CD4-positive, alpha-beta T cell treated with Interleukin-17A for 1 hour (primary cell): ENCODE measurements at regions not wholly inside any gene's neighbourhood (a gene's known extent, or its start where the extent isn't known, plus 50 kb on each side); places are given as distances from the start of the nearest gene placed in this dataset.

ENCODE experiments used
- DNase-seq: peaks from one replicate; pipeline ENCODE4 v3.0.0-alpha.2; 2020

DNA sequence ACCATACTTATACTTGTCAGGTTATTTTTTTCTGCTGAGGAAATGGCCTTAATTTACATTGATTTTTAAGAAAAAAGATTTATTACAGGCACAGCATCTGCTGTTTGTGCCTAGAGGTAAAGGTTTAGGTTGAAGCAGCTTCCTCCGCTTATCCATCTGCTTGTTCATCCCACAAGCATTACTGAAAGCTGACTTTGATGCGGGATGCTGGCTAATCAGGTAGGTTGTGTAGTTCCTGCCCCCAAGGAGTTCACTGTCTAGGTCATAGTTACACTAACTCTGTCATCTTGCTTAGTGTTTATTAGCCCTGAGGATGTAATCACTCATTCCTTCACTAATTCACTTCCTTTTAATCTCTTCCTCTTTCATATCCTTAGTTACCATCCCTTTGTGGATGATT lies 377.7 kb upstream of the KAZN start:
- DNase-seq, result no peak

GRCh38 chr1:14222086-14222485 lies 376.4 kb upstream of the KAZN start:
- no peak for DNase-seq

- DNase-seq, result no peak
These were observed 369.8 kb upstream of the KAZN start for GRCh38 chr1:14228677-14229076.

- DNase-seq, result no peak
These were observed 365.0 kb upstream of the KAZN start for GRCh38 chr1:14233510-14233909.

- DNase-seq, result no peak
These were observed 362.4 kb upstream of the KAZN start for GRCh38 chr1:14236097-14236496.

GRCh38 chr1:14238472-14239307 lies 359.8 kb upstream of the KAZN start:
- no peak for DNase-seq

DNA sequence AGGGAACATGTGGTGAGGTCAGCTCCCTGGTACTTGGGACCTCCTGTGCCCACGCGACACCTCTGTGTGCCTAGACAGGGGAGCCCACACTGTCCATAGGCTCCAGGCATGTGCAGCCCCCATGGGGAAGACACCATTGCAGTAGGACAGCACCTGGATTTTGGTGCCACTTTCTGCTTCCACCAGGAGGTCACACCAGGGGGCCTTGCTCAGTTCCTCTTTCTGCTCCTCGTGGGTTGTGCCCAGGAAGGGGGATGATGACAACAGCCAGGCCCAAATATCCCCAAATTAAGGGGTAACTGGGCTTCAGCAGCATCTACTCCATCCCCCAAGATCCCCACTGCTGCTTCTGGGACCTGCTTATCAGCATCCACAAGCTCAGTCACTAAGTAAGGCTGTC lies 358.2 kb upstream of the KAZN start:
- DNase-seq, result no peak

- DNase-seq, result no peak
These were observed 356.4 kb upstream of the KAZN start for GRCh38 chr1:14242123-14242522.

DNA sequence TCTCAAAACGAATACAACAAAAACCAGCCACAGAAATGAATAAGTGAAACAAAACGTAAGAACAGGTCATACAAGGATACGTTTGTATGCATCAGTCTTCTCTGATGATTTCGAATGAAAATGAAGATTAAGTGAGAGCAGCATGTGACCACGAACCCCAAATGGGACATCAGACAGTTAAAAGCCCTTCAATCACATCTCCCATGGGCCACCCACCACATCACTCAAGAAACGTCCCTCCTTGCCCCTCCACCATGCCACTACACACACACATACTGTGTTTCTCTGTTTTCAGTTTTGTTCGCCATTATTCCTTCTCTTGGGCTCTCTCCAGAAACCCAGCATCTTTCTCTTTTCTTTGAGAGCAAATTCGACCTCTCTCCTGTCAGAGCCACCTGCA lies 355.6 kb upstream of the KAZN start:
- no peak for DNase-seq

DNA sequence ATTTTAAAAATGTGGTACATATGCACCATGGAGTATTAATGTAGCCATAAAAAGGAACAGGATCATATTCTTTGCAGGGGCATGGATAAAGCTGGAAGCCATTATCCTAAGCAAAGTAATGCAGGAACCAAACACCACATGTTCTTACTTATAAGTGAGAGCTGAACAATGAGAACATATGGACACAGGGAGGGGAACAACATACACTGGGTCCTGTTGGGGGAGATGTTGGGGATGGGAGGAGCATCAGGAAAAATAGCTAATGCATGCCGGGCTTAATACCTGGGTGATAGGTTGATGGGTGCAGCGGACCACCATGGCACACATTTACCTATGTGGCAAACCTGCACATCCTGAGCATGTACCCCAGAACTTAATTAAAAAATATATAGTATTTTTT lies 352.5 kb upstream of the KAZN start:
- DNase-seq, result no peak

- DNase-seq, result no peak
These were observed 352.0 kb upstream of the KAZN start for GRCh38 chr1:14246471-14246870.

DNA sequence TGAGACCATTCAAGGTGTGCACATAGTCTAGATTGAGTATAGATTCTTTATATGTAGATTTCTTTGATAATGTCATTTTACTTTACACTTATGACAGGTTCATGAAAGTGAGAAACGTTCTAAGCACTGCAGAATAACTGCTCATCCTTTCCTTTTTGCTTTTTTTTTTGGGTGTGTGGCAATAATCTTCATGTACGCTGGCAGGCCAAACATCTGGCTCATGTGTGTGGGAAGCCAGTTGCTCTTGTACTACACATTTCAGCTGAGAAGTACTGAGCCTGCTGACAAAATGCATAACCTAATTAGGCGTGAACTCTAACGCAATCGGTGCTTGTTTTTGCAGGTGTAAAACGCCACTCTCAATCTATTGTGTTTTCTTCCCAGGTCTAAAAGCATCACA lies 350.8 kb upstream of the KAZN start:
- no peak for DNase-seq

GRCh38 chr1:14251871-14252270 lies 346.6 kb upstream of the KAZN start:
- DNase-seq, result no peak

GRCh38 chr1:14253676-14254075 lies 344.8 kb upstream of the KAZN start:
- DNase-seq, result no peak

GRCh38 chr1:14254251-14254650 lies 344.2 kb upstream of the KAZN start:
- no peak for DNase-seq

DNA sequence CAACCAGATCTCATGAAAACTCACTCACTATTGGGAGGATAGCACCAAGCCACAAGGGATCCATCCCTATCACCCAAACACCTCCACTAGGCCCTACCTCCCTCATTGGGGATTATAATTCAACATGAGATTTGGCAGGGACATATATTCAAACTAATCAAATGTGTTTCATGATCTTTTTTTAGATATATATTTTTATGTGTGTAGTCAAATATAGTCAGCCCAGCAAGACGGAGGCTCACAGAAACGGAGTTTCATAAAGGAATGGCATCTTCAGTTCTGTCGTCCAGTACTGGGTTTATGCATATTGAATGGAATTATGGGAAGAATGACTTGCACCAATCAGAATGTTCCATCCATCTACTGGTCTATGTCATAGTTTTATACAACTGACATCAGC lies 343.3 kb upstream of the KAZN start:
- no peak for DNase-seq

DNA sequence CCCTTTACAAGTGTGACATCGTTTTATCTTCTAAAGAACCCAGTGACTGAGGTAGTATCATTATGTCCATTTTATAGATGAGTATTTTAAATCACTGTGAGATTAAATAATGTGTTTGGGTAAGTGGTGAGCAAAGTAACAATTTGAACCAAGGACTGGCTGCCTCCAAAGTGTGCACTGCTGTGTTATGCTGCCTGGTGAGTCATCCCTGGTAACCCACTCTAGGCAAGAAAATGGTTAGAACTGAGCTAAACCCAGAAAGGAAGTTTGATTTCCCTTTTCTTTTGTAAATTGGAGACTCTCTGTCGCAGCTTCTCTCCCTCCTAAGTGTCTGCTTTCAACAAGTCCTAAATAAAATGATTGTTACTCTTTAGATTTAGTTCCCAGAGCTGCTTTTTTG lies 342.8 kb upstream of the KAZN start:
- no peak for DNase-seq

GRCh38 chr1:14259191-14259757 lies 339.2 kb upstream of the KAZN start:
- DNase-seq, result no peak

- DNase-seq, result no peak
These were observed 338.0 kb upstream of the KAZN start for GRCh38 chr1:14260480-14260879.

DNA sequence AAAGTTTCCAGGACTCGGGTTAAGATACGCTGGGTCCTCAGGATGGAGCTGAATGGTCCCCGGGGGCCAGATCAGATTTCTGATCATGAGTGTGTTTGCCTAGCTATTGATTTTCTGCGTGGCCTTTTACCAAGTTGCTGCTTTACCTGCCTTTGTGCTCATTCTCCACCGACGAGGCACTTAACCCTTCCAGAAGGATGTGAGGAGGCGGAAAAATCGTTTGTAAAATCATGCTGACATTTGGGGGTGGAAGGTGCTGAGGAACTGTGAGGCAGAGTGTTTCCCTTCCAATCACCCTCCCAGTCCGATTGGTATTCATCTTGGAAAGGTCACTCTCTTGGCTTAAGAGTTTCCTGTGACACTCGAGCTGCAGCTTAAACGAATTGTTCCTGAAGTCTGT lies 337.1 kb upstream of the KAZN start:
- DNase-seq, result no peak

GRCh38 chr1:14262637-14263036 lies 335.8 kb upstream of the KAZN start:
- no peak for DNase-seq

DNA sequence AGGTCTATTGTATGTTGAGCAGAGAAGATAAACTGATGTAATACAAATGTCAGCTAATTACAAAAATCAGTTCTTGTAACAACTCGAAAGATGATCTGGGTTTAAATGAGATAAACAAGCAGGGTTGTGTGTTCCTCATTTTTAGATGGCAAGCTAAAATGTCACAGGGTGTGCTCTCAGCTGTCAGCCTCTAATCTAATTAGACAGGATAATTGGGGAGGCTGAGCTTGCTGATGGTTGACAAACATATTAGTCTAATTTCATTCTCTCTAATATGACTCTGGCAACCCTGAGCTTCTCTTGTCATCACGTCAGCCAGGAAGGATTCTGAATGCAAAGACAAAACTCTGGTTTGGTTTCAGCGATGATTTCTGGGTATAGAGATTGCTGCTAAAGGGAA lies 335.3 kb upstream of the KAZN start:
- DNase-seq, result no peak

- no peak for DNase-seq
These were observed 334.8 kb upstream of the KAZN start for GRCh38 chr1:14263671-14264070.

DNA sequence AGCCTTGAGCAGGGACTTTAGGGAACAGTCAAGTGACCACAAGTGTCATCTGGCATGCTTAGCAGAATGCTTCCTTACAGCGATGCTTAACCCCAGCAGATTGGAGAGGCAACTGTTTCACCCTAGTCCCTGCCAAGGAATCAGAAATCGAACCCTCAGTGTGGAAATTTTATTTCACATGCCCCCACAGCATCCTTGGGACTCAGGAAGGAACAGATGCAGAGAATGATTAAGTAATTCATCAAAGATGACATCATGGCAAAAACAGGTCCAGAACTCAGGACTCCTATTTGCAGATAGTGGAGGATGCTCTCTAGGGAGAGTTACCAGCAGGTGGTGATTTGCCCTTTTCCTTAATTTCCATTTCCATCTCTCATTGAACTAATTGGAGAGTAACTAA lies 333.0 kb upstream of the KAZN start:
- no peak for DNase-seq

DNA sequence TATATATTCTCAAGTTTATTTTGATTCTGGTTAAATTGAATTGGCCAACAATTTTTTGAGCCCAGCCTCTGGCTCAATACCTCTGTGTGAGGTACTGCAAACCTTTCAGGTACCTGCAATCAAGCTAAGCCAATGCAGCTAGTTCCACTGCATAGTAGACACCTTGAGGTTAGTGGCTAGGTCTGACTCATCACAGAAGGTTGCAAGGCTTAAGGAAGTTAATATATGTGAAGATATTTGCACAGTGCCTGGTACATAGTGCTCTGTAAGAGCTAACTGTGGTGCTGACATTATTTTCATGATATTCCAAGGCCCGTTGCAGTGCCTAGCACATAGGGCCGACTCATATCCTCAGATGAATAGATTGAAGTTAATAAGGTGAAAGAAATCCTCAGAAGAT lies 330.5 kb upstream of the KAZN start:
- no peak for DNase-seq
